ENCODE measurements at regions not wholly inside any gene's neighbourhood (a gene's known extent, or its start where the extent isn't known, plus 50 kb on each side); places are given as distances from the start of the nearest gene placed in this dataset.

GRCh38 chr1:229221106-229222019, 49.5 kb upstream of the RAB4A start (continued):
- peak; percentile 34; the same call in 1 of the 2 replicates for TF ChIP-seq MTERF4 (CRISPR knock-in tag; IDR thresholded peaks at IDR 0.05)
- peak; percentile 80; the same call in 1 of the 2 replicates for TF ChIP-seq MYC (CRISPR knock-in tag; IDR thresholded peaks at IDR 0.05; ENCODE audit: borderline replicate concordance)
- no peak for TF ChIP-seq PRPF4 (IDR thresholded peaks at IDR 0.05; ENCODE audit: low read depth, low read length, poor library complexity, severe bottlenecking)
- peak; percentile 82 for TF ChIP-seq TBX2 (CRISPR knock-in tag; IDR thresholded peaks at IDR 0.05; ENCODE audit: borderline replicate concordance)
- peak; percentile 96 for TF ChIP-seq TARDBP (CRISPR knock-in tag; IDR thresholded peaks at IDR 0.05)
- peak; percentile 96 for TF ChIP-seq GFI1 (CRISPR knock-in tag; IDR thresholded peaks at IDR 0.05; ENCODE audit: borderline replicate concordance)
- TF ChIP-seq RNF219 (CRISPR knock-in tag; IDR thresholded peaks at IDR 0.05): peak; percentile 87
- peak; percentile 65 for TF ChIP-seq XRCC5 (optimal IDR thresholded peaks at IDR 0.05; ENCODE audit: low read length)
- peak; percentile 36 for TF ChIP-seq JARID2 (CRISPR knock-in tag; IDR thresholded peaks at IDR 0.05; ENCODE audit: insufficient replicate concordance)
- no peak for TF ChIP-seq ZSCAN12 (CRISPR knock-in tag; IDR thresholded peaks at IDR 0.05)
- TF ChIP-seq MNT (IDR thresholded peaks at IDR 0.05): peak; percentile 35
- TF ChIP-seq MED1 (CRISPR knock-in tag; IDR thresholded peaks at IDR 0.05): peak; percentile 96
- peak; percentile 84; the same call in 1 of the 2 replicates for TF ChIP-seq ZNF780A (CRISPR knock-in tag; IDR thresholded peaks at IDR 0.05)
- no peak for TF ChIP-seq CHCHD3 (CRISPR knock-in tag; IDR thresholded peaks at IDR 0.05)
- TF ChIP-seq FOXA3 (CRISPR knock-in tag; IDR thresholded peaks at IDR 0.05): peak; percentile 93
- peak; percentile 62; the same call in 1 of the 2 replicates for TF ChIP-seq ZNF441 (CRISPR knock-in tag; IDR thresholded peaks at IDR 0.05; ENCODE audit: borderline replicate concordance)
- TF ChIP-seq THRA (CRISPR knock-in tag; IDR thresholded peaks at IDR 0.05; ENCODE audit: borderline replicate concordance): peak; percentile 50; the same call in 1 of the 2 replicates
- peak; percentile 79; the same call in 1 of the 2 replicates for TF ChIP-seq ZSCAN30 (CRISPR knock-in tag; IDR thresholded peaks at IDR 0.05)
- peak; percentile 46; the same call in 1 of the 2 replicates for TF ChIP-seq PPARG (CRISPR knock-in tag; conservative IDR thresholded peaks at IDR 0.05)
- TF ChIP-seq ZNF761 (CRISPR knock-in tag; conservative IDR thresholded peaks at IDR 0.05): no peak
- TF ChIP-seq CEBPG (CRISPR knock-in tag; IDR thresholded peaks at IDR 0.05): peak; percentile 90
- no peak for TF ChIP-seq ATRX (CRISPR knock-in tag; IDR thresholded peaks at IDR 0.05; ENCODE audit: borderline replicate concordance)

All from HepG2 (cell line).